ENCODE measurements at regions not wholly inside any gene's neighbourhood (a gene's known extent, or its start where the extent isn't known, plus 50 kb on each side); places are given as distances from the start of the nearest gene placed in this dataset.

DNA sequence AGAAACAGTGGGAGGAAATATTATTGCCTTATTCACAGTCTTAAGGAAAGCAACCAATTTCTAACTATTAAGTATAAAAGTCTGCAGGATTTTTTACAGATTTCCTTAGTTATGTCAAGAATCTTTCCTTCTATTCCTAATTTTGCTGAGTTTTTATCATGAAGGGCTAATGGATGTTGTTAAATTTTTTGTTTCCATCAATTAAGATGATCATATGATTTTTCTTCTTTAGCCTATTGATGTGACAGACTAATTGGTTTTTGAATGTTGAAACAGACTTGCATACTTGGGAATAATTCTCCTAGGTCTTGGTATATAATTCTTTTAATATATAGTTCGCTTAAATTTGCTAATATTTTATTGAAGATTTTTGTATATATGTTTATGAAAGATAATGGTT, 569.1 kb upstream of the KCND2 start:
- no peak for TF ChIP-seq RAD21 (IDR thresholded peaks at IDR 0.05)
- TF ChIP-seq, protein P1, sequence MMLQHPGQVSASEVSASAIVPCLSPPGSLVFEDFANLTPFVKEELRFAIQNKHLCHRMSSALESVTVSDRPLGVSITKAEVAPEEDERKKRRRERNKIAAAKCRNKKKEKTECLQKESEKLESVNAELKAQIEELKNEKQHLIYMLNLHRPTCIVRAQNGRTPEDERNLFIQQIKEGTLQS (IDR thresholded peaks at IDR 0.05): no peak
- no peak for TF ChIP-seq CTCF (IDR thresholded peaks at IDR 0.05; ENCODE audit: low read depth, low read length, missing input control)
- TF ChIP-seq REST (IDR thresholded peaks at IDR 0.05): no peak
- TF ChIP-seq, protein P2, sequence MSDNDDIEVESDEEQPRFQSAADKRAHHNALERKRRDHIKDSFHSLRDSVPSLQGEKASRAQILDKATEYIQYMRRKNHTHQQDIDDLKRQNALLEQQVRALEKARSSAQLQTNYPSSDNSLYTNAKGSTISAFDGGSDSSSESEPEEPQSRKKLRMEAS (IDR thresholded peaks at IDR 0.05): no peak
- no peak for TF ChIP-seq FOXA1 (IDR thresholded peaks at IDR 0.05)
- TF ChIP-seq SP1 (IDR thresholded peaks at IDR 0.05): no peak
- no peak for TF ChIP-seq GABPA (IDR thresholded peaks at IDR 0.05 in 1 of 2, conservative IDR thresholded peaks at IDR 0.05 in 1 of 2)

Measured in liver (tissue), 3 donors.